Motor neuron (in vitro differentiated cells): ENCODE measurements at regions not wholly inside any gene's neighbourhood (a gene's known extent, or its start where the extent isn't known, plus 50 kb on each side); places are given as distances from the start of the nearest gene placed in this dataset.

ENCODE experiments used
- ATAC-seq, 8 experiments: fragments of 200-7000 bp; cut with Tn5 transposase; replicated peaks in 6 of 8; 2 replicates each; pipeline ENCODE4 v1.8.0; 2021; ENCODE audit warnings: mild to moderate bottlenecking in 8 of 8, moderate library complexity in 8 of 8
- H3K27ac ChIP-seq, 2 donors: fragments of 250-450 bp; sonication (Bioruptor Pico); 2 replicates each; pipeline ENCODE4 v1.9.0; 2021; ENCODE audit warnings: antibody characterized with exemption in 2 of 2, mild to moderate bottlenecking in 2 of 2, moderate library complexity in 1 of 2
- H3K4me1 ChIP-seq, 2 donors: fragments of 250-450 bp; sonication (Bioruptor Pico); replicated peaks in 1 of 2; 2 replicates each; pipeline ENCODE4 v1.6.1; 2021; ENCODE audit warnings: antibody characterized with exemption in 2 of 2, mild to moderate bottlenecking in 2 of 2, moderate library complexity in 1 of 2
- H3K4me3 ChIP-seq, 5 donors: fragments of 250-450 bp; sonication (Bioruptor Pico); 2 replicates each; pipeline ENCODE4 v1.9.0; 2021; ENCODE audit warnings: antibody characterized with exemption in 5 of 5, mild to moderate bottlenecking in 5 of 5, moderate library complexity in 4 of 5
- WGBS, 10 experiments: fragments of 450-650 bp; shearing (Covaris generic); methylation state at CpG; one replicate each; pipeline ENCODE4 v1.0.0; 2022; 5-methylcytosine and 5-hydroxymethylcytosine counted together
- in situ Hi-C, 9 experiments: fragments of 400-800 bp; cut with MboI; loops; one replicate each; pipeline ENCODE4 v1.15.0; 2021; ENCODE audit warnings: low sequenced_read_pairs in 9 of 9, low pct_unique_long_range_greater_than_20kb in 2 of 9; ENCODE audit not compliant: unreplicated experiment in 9 of 9

DNA sequence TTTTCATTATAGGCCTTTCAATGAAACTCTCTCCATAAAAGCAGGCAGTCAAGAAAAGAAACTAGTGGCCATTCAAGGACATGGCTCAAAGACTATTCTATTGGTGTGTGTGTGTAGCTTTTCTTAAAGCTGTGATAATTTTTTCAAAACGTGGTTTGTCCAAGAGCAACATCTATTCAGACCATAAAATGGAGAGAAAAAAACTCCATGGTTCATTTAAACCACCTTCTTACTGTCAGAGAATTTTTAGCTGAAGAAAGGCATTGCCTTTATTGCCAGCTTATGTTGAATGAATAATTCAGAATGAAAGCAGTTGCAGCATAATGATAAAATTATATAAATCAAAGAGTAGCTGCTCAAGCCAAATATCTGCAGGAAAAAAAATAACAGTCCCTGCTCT lies 325.5 kb downstream of the PCDH18 start:
- WGBS, 10 experiments: 0 to 58% (median 36%) methylated on average over 1 of the region's 1 CpG; no CpG with 5 or more reads in 3 of the 10 experiments

DNA sequence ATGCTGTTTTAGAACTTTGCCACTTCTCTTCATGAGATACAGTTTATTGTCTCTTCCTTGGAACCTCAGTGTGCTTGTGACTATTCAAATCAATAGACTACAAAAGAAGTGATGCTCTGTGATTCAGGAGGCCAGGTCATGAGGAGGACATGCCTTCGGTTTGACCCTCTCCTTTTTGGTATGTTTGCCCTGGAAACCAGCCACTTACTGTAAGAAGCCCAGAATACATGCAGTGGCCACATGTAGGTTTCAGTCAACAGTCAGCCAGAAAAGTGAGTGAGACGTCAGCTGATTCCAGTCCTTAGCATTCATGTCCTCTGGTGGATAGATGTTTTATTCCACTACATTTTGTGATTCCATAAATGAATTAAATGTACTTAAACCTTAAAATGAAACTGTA lies 328.7 kb downstream of the PCDH18 start:
- ATAC-seq: peak in 6 of 8 experiments; percentile 52 to 86 (median 66)
- in situ Hi-C loops: no loop called here
- H3K4me3 ChIP-seq: no peak overlapping the region
- H3K4me1 ChIP-seq: peaks cover 3 to 12% of the 10 kb centered on the region in 2 donors
- WGBS, 10 experiments: 0 to 100% (median 44%) methylated on average over 1 to 2 of the region's 2 CpGs; no CpG with 5 or more reads in 2 of the 10 experiments
- H3K27ac ChIP-seq: no peak overlapping the region

More for the DNA sequence above, 325.5 kb downstream of the PCDH18 start:
- H3K27ac ChIP-seq: no peak overlapping the region
- no peak overlapping the region for H3K4me3 ChIP-seq
- in situ Hi-C loops: no loop called here
- peaks cover 3 to 12% of the 10 kb centered on the region in 2 donors for H3K4me1 ChIP-seq
- peak in 1 of 8 experiments; percentile 48 for ATAC-seq

DNA sequence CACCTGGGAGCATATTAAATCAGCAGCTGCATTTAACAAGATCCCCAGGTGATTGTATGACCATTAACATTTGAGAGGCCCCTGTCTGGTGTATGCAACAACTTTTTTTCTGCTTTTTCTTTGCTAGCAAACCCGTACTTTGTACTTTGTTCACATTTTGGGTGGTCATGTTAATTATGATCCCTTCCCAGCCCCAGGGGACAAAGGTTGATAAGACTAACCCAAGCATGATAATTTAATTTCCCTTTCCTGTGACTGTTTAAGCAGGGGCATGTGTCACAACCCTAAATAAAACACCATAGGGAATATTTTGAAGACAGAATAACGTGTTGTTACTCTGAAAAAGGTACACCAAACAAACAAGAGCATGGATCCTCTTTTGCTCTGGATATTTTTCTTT lies 332.0 kb downstream of the PCDH18 start:
- Histone ChIP-seq H3K4me1 (no peaks in the 10 kb centered on the region), H3K27ac (no peak overlapping the region), H3K4me3 (no peak overlapping the region)
- WGBS, 10 experiments: 6 to 83% (median 43%) methylated on average over 1 to 2 of the region's 2 CpGs; no CpG with 5 or more reads in 1 of the 10 experiments
- no peak for ATAC-seq
- in situ Hi-C loops: no loop called here

DNA sequence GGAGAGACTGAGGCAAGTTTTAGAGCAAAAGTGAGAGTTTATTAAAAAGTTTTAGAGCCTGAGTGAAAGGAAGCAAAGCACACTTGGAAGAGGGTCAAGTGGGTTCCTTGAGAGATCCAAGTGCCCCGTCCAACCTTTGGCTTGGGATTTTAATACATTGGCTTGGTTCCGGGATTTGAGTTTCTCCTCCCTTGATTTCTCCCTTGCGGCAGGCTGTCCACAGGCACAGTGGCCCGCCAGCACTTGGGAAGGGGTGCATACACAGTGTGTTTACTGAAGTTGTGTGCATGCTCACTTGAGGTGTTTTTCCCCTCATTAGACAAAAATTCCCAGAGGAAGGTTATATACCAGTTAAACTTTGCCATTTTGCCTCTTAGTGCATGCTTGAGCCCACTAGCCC lies 333.5 kb downstream of the PCDH18 start:
- in situ Hi-C loops: no loop called here
- Histone ChIP-seq H3K27ac (no peak overlapping the region), H3K4me3 (no peak overlapping the region), H3K4me1 (no peaks in the 10 kb centered on the region)
- 40 to 100% (median 94%) methylated on average over 2 to 4 of the region's 4 CpGs; no CpG with 5 or more reads in 3 of the 10 experiments for WGBS, 10 experiments
- no peak for ATAC-seq

DNA sequence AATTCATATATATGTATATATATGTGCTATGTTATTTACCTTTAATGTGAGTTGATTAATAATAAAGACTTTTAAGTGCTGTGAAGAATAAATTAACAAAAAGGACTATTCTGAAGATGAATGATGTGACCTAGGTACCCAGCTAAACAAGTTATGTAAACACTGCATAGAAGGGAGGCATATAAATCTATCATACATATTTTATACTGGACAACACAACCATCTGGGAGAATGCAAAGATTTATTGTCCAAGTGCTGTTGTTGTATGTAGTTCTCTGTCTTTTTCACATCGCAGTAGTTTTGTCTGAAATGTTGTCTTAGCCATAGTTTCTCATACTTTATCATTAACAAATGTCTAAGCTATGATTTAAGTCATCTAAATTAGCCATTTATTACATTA lies 337.6 kb downstream of the PCDH18 start:
- in situ Hi-C loops: no loop called here
- Histone ChIP-seq H3K4me3 (no peak overlapping the region), H3K27ac (no peak overlapping the region), H3K4me1 (no peaks in the 10 kb centered on the region)
- WGBS, 10 experiments: 22 to 100% (median 83%) methylated on average over 1 of the region's 1 CpG; no CpG with 5 or more reads in 2 of the 10 experiments
- peak in 3 of 8 experiments; percentile 18 to 52 (median 21) for ATAC-seq

DNA sequence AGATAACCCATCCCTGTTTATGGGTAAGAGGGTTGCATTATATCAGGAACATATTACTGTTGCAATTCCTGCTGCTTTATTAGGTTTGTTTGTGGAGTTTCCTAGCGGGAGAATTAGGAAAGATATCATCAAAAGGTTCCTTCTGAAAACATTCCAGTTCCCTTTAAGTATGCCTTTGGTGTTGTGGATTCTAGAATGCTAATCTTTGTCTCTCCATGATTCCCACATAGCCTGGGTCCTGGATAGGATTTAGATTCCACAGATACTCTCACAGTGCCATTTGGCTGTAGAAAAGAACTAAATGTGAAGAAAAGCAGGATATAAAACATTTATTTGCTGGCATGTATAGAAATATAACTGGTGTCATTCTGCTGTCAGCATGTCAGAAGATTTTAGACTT lies 338.7 kb downstream of the PCDH18 start:
- Histone ChIP-seq H3K4me3 (no peak overlapping the region), H3K4me1 (no peaks in the 10 kb centered on the region), H3K27ac (no peak overlapping the region)
- no peak for ATAC-seq
- WGBS, 10 experiments: 38 to 100% (median 100%) methylated on average over 1 of the region's 1 CpG; no CpG with 5 or more reads in 3 of the 10 experiments
- in situ Hi-C loops: no loop called here

DNA sequence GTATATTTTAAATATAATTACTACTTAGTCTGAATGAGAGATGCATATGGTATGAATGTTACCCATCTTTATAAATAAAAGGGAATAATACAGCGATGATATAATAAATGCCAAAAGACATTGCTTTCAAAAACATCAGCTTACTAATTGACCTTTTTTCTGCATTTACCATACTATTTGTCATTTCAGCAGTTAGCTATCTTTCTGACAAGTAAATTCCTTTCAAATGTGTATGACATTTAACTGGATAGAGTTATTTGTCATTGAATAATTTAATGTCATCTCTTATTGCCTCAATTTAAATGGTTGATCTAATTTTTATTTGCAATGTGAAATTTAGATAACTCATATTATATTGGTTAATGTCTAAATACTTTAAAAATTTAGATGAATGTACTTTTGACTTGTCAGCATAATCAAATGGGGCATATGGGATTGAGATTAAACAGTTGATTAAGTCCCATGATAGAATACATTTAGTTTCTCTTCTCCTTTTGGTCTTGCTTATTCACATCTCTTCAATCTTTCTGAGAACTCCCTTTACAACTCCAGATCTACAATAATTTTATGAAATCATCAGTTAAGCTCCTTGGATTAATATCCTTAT lies 350.9 kb downstream of the PCDH18 start:
- WGBS, 10 experiments: 50 to 100% (median 89%) methylated on average over 1 of the region's 1 CpG; no CpG with 5 or more reads in 2 of the 10 experiments
- no peak for ATAC-seq

DNA sequence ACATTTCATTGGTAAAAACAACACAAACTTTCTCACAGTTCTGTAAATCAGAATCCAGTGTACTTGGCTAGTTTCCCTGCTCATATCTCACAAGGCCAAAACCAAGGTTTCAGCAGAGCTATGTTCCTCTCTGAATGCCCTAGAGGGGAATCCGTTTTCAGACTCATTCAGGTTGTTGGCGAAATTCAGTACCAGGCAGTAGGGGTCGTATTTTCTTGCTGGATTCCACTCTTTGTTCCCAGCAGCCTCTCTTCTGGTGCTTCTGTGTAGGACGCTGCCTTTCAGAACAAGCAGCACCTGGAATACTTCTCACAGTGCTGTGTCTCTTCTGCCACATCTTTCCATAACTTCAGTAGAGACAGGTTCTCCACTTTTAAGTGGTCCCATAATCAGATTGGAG lies 351.9 kb downstream of the PCDH18 start:
- in situ Hi-C loops: no loop called here
- Histone ChIP-seq H3K4me1 (no peaks in the 10 kb centered on the region), H3K4me3 (no peak overlapping the region), H3K27ac (no peak overlapping the region)
- ATAC-seq: peak in 1 of 8 experiments; percentile 23
- 0 to 93% (median 72%) methylated on average over 1 to 4 of the region's 4 CpGs; no CpG with 5 or more reads in 2 of the 10 experiments for WGBS, 10 experiments

More for the DNA sequence above, 350.9 kb downstream of the PCDH18 start:
- in situ Hi-C loops: no loop called here
- no peaks in the 10 kb centered on the region for H3K4me1 ChIP-seq
- no peak overlapping the region for H3K4me3 ChIP-seq
- H3K27ac ChIP-seq: no peak overlapping the region

DNA sequence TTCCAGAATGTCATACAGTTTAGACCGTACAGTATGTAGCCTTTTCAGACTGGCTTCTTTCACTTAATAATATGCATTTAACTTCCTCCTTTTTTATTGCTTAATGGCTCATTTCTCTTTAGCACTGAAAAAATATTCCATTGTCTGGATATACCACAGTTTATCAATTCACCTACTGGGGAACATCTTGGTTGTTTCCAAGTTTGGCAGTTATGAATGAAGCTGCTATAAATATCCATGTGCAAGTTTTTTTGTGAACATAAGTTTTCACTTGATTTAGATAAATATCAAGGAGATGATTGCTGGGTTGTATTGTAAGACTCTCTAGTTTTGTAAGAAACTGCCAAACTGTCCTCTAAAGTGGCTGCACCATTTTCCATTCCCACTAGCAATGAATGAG lies 375.5 kb downstream of the PCDH18 start:
- 38 to 100% (median 92%) methylated on average over 1 of the region's 1 CpG for WGBS, 10 experiments

DNA sequence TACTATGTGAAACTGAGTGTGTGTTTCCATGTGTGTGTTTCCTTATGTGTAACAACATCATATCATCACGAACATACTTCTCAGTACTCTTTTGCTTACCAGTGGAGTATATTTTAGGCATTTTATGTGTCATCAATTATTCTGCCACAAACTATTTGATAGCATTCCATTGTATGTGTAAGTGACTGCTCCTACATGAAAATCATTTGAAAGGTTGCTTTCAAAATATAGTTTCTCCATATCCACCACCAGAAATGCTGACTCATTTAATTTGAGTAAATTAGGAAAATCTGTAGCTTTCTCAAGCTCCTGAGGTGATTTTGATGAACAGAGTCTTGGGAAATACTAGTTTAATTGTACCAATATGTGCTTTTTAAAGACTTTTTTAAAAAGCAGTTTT lies 376.2 kb downstream of the PCDH18 start:
- in situ Hi-C loops: no loop called here
- Histone ChIP-seq H3K4me1 (no peaks in the 10 kb centered on the region), H3K27ac (no peak overlapping the region), H3K4me3 (no peak overlapping the region)
- 11 to 89% (median 67%) methylated on average over 1 of the region's 1 CpG; no CpG with 5 or more reads in 3 of the 10 experiments for WGBS, 10 experiments
- ATAC-seq: peak in 2 of 8 experiments; percentile 26 to 53

More for the DNA sequence above, 375.5 kb downstream of the PCDH18 start:
- H3K4me3 ChIP-seq: no peak overlapping the region
- no peak overlapping the region for H3K27ac ChIP-seq
- no peak for ATAC-seq
- in situ Hi-C loops: no loop called here
- H3K4me1 ChIP-seq: no peaks in the 10 kb centered on the region

DNA sequence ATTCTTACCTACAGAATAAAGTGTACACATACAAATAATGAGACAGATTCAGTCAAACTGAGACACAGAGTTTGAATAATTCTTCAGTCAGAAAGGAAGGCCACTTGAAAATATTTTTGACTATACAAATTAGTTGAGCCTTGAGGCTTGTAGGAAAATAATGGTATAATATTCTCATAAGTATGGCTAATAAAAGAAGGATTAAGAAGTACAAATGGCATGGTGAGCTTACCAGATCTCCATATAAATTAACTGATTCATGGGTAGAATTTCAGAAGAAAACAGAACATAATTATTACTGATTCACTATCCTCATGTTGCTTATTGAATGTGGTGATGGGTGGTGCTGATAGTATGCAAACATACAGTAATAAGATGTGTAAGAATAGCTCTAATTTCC lies 401.1 kb downstream of the PCDH18 start:
- no peak for ATAC-seq
- in situ Hi-C loops: loop anchor here in 3 of 9 experiments (25.0 kb wide), 3 partner anchors 381 to 1556 kb away; partner anchors contain the start of gene PCDH18 (in 1 of the 3)
- Histone ChIP-seq H3K27ac (no peak overlapping the region), H3K4me1 (no peaks in the 10 kb centered on the region), H3K4me3 (no peak overlapping the region)

DNA sequence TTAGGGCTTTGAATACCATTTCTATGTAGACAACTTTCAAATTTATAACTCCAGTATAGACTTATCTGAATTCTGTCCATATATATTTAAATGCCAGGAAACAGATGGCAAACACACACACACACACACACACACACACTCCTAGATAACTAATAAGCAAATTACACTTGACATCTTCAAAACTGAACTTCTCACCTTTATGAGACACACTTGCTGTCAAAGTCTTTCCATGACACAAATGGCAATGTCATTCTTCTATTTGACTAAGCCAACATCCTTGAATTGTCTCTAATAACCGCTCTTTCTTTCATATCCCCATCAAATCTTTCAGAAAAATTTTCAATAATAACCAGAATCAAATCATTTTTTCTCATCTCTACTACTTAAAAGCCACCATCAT lies 402.4 kb downstream of the PCDH18 start:
- 86 to 100% (median 100%) methylated on average over 1 of the region's 1 CpG; no CpG with 5 or more reads in 2 of the 10 experiments for WGBS, 10 experiments
- Histone ChIP-seq H3K27ac (no peak overlapping the region), H3K4me3 (no peak overlapping the region), H3K4me1 (peaks cover 0 to 2% of the 10 kb centered on the region in 2 donors)
- ATAC-seq: no peak
- in situ Hi-C loops: loop anchor here in 3 of 9 experiments (25.0 kb wide), 3 partner anchors 382 to 1557 kb away; partner anchors contain the start of gene PCDH18 (in 1 of the 3)

DNA sequence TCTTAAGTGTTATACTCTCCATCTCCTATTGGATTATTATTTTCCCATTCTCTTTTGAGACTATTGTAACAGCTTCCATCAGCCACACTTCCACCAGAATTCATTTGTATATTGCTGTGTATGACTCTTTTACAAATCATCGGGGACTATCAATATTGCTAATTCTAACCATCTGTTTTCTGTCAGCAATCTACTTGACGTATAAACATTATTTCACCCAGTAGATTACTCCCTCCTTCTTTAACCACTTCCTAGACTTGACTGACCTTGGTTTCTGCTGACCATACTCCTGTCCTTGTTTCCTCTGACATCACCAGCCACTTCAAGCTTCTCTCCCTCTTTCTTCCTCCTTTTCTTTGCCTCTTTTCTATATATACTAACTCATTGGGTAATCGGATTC lies 402.9 kb downstream of the PCDH18 start:
- ATAC-seq: no peak
- Histone ChIP-seq H3K27ac (no peak overlapping the region), H3K4me3 (no peak overlapping the region), H3K4me1 (peaks cover 0 to 3% of the 10 kb centered on the region in 2 donors)
- 33 to 95% (median 84%) methylated on average over 2 to 3 of the region's 3 CpGs; no CpG with 5 or more reads in 1 of the 10 experiments for WGBS, 10 experiments
- in situ Hi-C loops: loop anchor here in 3 of 9 experiments (25.0 kb wide), 3 partner anchors 383 to 1558 kb away; partner anchors contain the start of gene PCDH18 (in 1 of the 3)
